KOPT-K1 (cell line): ENCODE measurements at regions not wholly inside any gene's neighbourhood (a gene's known extent, or its start where the extent isn't known, plus 50 kb on each side); places are given as distances from the start of the nearest gene placed in this dataset.

Experiments
- H3K27ac ChIP-seq: fragments of 200-600 bp; sonication (generic); 2 replicates; pipeline ENCODE4 v1.5.1; 2016; ENCODE audit warnings: antibody characterized with exemption, mild to moderate bottlenecking, low read depth, low read length; ENCODE audit not compliant: poor library complexity, severe bottlenecking
- H3K36me3 ChIP-seq: fragments of 200-600 bp; sonication (generic); 2 replicates; pipeline ENCODE4 v1.5.1; 2017; ENCODE audit warnings: antibody characterized with exemption, mild to moderate bottlenecking, low read length, moderate library complexity; ENCODE audit not compliant: insufficient read depth
- H3K9me3 ChIP-seq: fragments of 200-600 bp; sonication (generic); 2 replicates; pipeline ENCODE4 v1.5.1; 2017; ENCODE audit warnings: antibody characterized with exemption, low read length, mild to moderate bottlenecking; ENCODE audit not compliant: insufficient read depth, poor library complexity, severe bottlenecking

GRCh38 chr13:83958531-83958930 lies 76.3 kb upstream of the SLITRK1 start:
- H3K27ac ChIP-seq, result no peak overlapping the region
- H3K36me3 ChIP-seq, result no peaks in the 10 kb centered on the region
- H3K9me3 ChIP-seq, result no peaks in the 10 kb centered on the region

- no peak overlapping the region for H3K27ac ChIP-seq
- no peaks in the 10 kb centered on the region for H3K9me3 ChIP-seq
- no peaks in the 10 kb centered on the region for H3K36me3 ChIP-seq
Measured at GRCh38 chr13:83955011-83955410, 72.7 kb upstream of the SLITRK1 start.

GRCh38 chr13:83953916-83954315 lies 71.6 kb upstream of the SLITRK1 start:
- no peak overlapping the region for H3K27ac ChIP-seq
- H3K9me3 ChIP-seq, result no peaks in the 10 kb centered on the region
- no peaks in the 10 kb centered on the region for H3K36me3 ChIP-seq

- Histone ChIP-seq H3K9me3 (no peaks in the 10 kb centered on the region), H3K27ac (no peak overlapping the region), H3K36me3 (no peaks in the 10 kb centered on the region)
Measured at GRCh38 chr13:83950293-83950692, 68.0 kb upstream of the SLITRK1 start.

- H3K27ac ChIP-seq, result no peak overlapping the region
- no peaks in the 10 kb centered on the region for H3K36me3 ChIP-seq
- H3K9me3 ChIP-seq, result no peaks in the 10 kb centered on the region
Measured at GRCh38 chr13:83943530-83944279, 61.4 kb upstream of the SLITRK1 start.

- Histone ChIP-seq H3K27ac (no peak overlapping the region), H3K9me3 (no peaks in the 10 kb centered on the region), H3K36me3 (no peaks in the 10 kb centered on the region)
Measured at GRCh38 chr13:83941701-83942335, 59.5 kb upstream of the SLITRK1 start.

GRCh38 chr13:83940742-83941141 lies 58.5 kb upstream of the SLITRK1 start:
- no peak overlapping the region for H3K27ac ChIP-seq
- H3K9me3 ChIP-seq, result no peaks in the 10 kb centered on the region

GRCh38 chr13:83937579-83937978 lies 55.3 kb upstream of the SLITRK1 start:
- Histone ChIP-seq H3K27ac (no peak overlapping the region), H3K36me3 (no peaks in the 10 kb centered on the region), H3K9me3 (no peaks in the 10 kb centered on the region)

More at GRCh38 chr13:83940742-83941141, 58.5 kb upstream of the SLITRK1 start:
- H3K36me3 ChIP-seq, result no peaks in the 10 kb centered on the region

- Histone ChIP-seq H3K36me3 (no peaks in the 10 kb centered on the region), H3K9me3 (no peaks in the 10 kb centered on the region), H3K27ac (no peak overlapping the region)
Measured at GRCh38 chr13:83935566-83935965, 53.3 kb upstream of the SLITRK1 start.
